ENCODE measurements at regions not wholly inside any gene's neighbourhood (a gene's known extent, or its start where the extent isn't known, plus 50 kb on each side); places are given as distances from the start of the nearest gene placed in this dataset.

GRCh38 chr1:177780096-177780700 is 189.7 kb downstream of the SEC16B start:
- WGBS (ENCODE audit: extremely low coverage, insufficient coverage, insufficient read length): no CpG with 5 or more reads among the region's 5 CpGs
- no peak overlapping the region for H2AFZ ChIP-seq (ENCODE audit: insufficient read depth, low read length, poor library complexity)

GRCh38 chr1:177779166-177779965 is 190.5 kb downstream of the SEC16B start:
- H3K36me3 ChIP-seq (ENCODE audit: control insufficient read depth in 1 of 2, insufficient read depth in 2 of 2, low read length in 2 of 2): no peaks in the 10 kb centered on the region
- no peaks in the 10 kb centered on the region for H3K27me3 ChIP-seq (ENCODE audit: insufficient read depth, low read length)
- H3K9me3 ChIP-seq (ENCODE audit: insufficient read depth, low read depth, low read length): peaks cover 1% of the 10 kb centered on the region
- H4K8ac ChIP-seq (ENCODE audit: low read depth, low read length): no peak overlapping the region
- no peak overlapping the region for H3K18ac ChIP-seq (ENCODE audit: low read length)
- no CpG with 5 or more reads among the region's 10 CpGs for WGBS (ENCODE audit: extremely low coverage, insufficient coverage, insufficient read length)
- DNase-seq: peak; percentile 12 to 38
- H3K4me1 ChIP-seq (ENCODE audit: control insufficient read depth in 1 of 2, insufficient read depth in 2 of 2, low read length in 2 of 2): no peaks in the 10 kb centered on the region
- no peak overlapping the region for H3K4me2 ChIP-seq (ENCODE audit: low read length)
- H3K14ac ChIP-seq (ENCODE audit: low read length): no peak overlapping the region
- H3K79me1 ChIP-seq (ENCODE audit: low read length): no peaks in the 10 kb centered on the region
- no peak overlapping the region for H3K4ac ChIP-seq (ENCODE audit: low read depth, low read length)
- no peak overlapping the region for H3K23ac ChIP-seq (ENCODE audit: low read length)
- H2BK5ac ChIP-seq (ENCODE audit: low read depth, low read length, poor library complexity): no peak overlapping the region
- H2AFZ ChIP-seq (ENCODE audit: insufficient read depth, low read length, poor library complexity): no peak overlapping the region
- no peak overlapping the region for H3K27ac ChIP-seq (ENCODE audit: low read depth, low read length)
- no peak overlapping the region for H3K9ac ChIP-seq (ENCODE audit: low read length)
- H2BK12ac ChIP-seq (ENCODE audit: low read length): no peak overlapping the region
- no peak overlapping the region for H3K4me3 ChIP-seq (ENCODE audit: low read depth, low read length)
- no peak overlapping the region for H2BK120ac ChIP-seq (ENCODE audit: insufficient read depth, low read length, poor library complexity)
- no peak overlapping the region for H4K12ac ChIP-seq (ENCODE audit: low read depth, low read length)
- no peak overlapping the region for H4K91ac ChIP-seq (ENCODE audit: low read depth, low read length)
- no peaks in the 10 kb centered on the region for H3K79me2 ChIP-seq (ENCODE audit: control insufficient read depth, insufficient read depth, low read length, poor library complexity)
- no peak overlapping the region for H2AK5ac ChIP-seq (ENCODE audit: low read length)

More at GRCh38 chr1:177780096-177780700, 189.7 kb downstream of the SEC16B start:
- Histone ChIP-seq H3K4me3 (ENCODE audit: low read depth, low read length) (no peak overlapping the region), H3K79me1 (ENCODE audit: low read length) (no peaks in the 10 kb centered on the region), H3K4me1 (ENCODE audit: control insufficient read depth in 1 of 2, insufficient read depth in 2 of 2, low read length in 2 of 2) (no peaks in the 10 kb centered on the region), H3K9ac (ENCODE audit: low read length) (no peak overlapping the region), H3K27ac (ENCODE audit: low read depth, low read length) (no peak overlapping the region), H3K4me2 (ENCODE audit: low read length) (no peak overlapping the region), H3K14ac (ENCODE audit: low read length) (no peak overlapping the region), H3K36me3 (ENCODE audit: control insufficient read depth in 1 of 2, insufficient read depth in 2 of 2, low read length in 2 of 2) (no peaks in the 10 kb centered on the region), H2AK5ac (ENCODE audit: low read length) (no peak overlapping the region), H2BK5ac (ENCODE audit: low read depth, low read length, poor library complexity) (no peak overlapping the region), H3K79me2 (ENCODE audit: control insufficient read depth, insufficient read depth, low read length, poor library complexity) (no peaks in the 10 kb centered on the region), H4K12ac (ENCODE audit: low read depth, low read length) (no peak overlapping the region), H2BK12ac (ENCODE audit: low read length) (no peak overlapping the region), H2BK120ac (ENCODE audit: insufficient read depth, low read length, poor library complexity) (no peak overlapping the region), H3K27me3 (ENCODE audit: insufficient read depth, low read length) (no peaks in the 10 kb centered on the region), H3K9me3 (ENCODE audit: insufficient read depth, low read depth, low read length) (peaks cover 1% of the 10 kb centered on the region), H4K8ac (ENCODE audit: low read depth, low read length) (no peak overlapping the region), H3K18ac (ENCODE audit: low read length) (no peak overlapping the region), H3K23ac (ENCODE audit: low read length) (no peak overlapping the region), H4K91ac (ENCODE audit: low read depth, low read length) (no peak overlapping the region), H3K4ac (ENCODE audit: low read depth, low read length) (no peak overlapping the region)
- DNase-seq: peak; percentile 54 to 84

- Histone ChIP-seq H3K18ac (ENCODE audit: low read length) (no peak overlapping the region), H3K36me3 (ENCODE audit: control insufficient read depth in 1 of 2, insufficient read depth in 2 of 2, low read length in 2 of 2) (no peaks in the 10 kb centered on the region), H3K4me2 (ENCODE audit: low read length) (no peak overlapping the region), H4K91ac (ENCODE audit: low read depth, low read length) (no peak overlapping the region), H2BK5ac (ENCODE audit: low read depth, low read length, poor library complexity) (no peak overlapping the region), H3K4ac (ENCODE audit: low read depth, low read length) (no peak overlapping the region), H3K79me2 (ENCODE audit: control insufficient read depth, insufficient read depth, low read length, poor library complexity) (no peaks in the 10 kb centered on the region), H3K4me3 (ENCODE audit: low read depth, low read length) (no peak overlapping the region), H3K79me1 (ENCODE audit: low read length) (no peaks in the 10 kb centered on the region), H3K4me1 (ENCODE audit: control insufficient read depth in 1 of 2, insufficient read depth in 2 of 2, low read length in 2 of 2) (no peaks in the 10 kb centered on the region), H3K9me3 (ENCODE audit: insufficient read depth, low read depth, low read length) (peaks cover 4% of the 10 kb centered on the region), H2AK5ac (ENCODE audit: low read length) (no peak overlapping the region), H3K14ac (ENCODE audit: low read length) (no peak overlapping the region), H4K12ac (ENCODE audit: low read depth, low read length) (no peak overlapping the region), H3K23ac (ENCODE audit: low read length) (no peak overlapping the region), H3K27ac (ENCODE audit: low read depth, low read length) (no peak overlapping the region), H3K9ac (ENCODE audit: low read length) (no peak overlapping the region), H4K8ac (ENCODE audit: low read depth, low read length) (no peak overlapping the region), H3K27me3 (ENCODE audit: insufficient read depth, low read length) (no peaks in the 10 kb centered on the region), H2BK120ac (ENCODE audit: insufficient read depth, low read length, poor library complexity) (no peak overlapping the region), H2AFZ (ENCODE audit: insufficient read depth, low read length, poor library complexity) (no peak overlapping the region), H2BK12ac (ENCODE audit: low read length) (no peak overlapping the region)
- WGBS (ENCODE audit: extremely low coverage, insufficient coverage, insufficient read length): no CpG with 5 or more reads among the region's 4 CpGs
- no peak for DNase-seq
Observed at GRCh38 chr1:177775924-177776323, 193.9 kb downstream of the SEC16B start.

GRCh38 chr1:177772386-177772960 is 197.4 kb downstream of the SEC16B start:
- Histone ChIP-seq H4K8ac (ENCODE audit: low read depth, low read length) (no peak overlapping the region), H2BK5ac (ENCODE audit: low read depth, low read length, poor library complexity) (no peak overlapping the region), H3K79me1 (ENCODE audit: low read length) (no peaks in the 10 kb centered on the region), H3K4me3 (ENCODE audit: low read depth, low read length) (no peak overlapping the region), H4K91ac (ENCODE audit: low read depth, low read length) (no peak overlapping the region), H2AFZ (ENCODE audit: insufficient read depth, low read length, poor library complexity) (no peak overlapping the region), H2AK5ac (ENCODE audit: low read length) (no peak overlapping the region), H3K4ac (ENCODE audit: low read depth, low read length) (no peak overlapping the region), H2BK12ac (ENCODE audit: low read length) (no peak overlapping the region), H3K18ac (ENCODE audit: low read length) (no peak overlapping the region), H3K27me3 (ENCODE audit: insufficient read depth, low read length) (no peaks in the 10 kb centered on the region), H2BK120ac (ENCODE audit: insufficient read depth, low read length, poor library complexity) (no peak overlapping the region), H3K4me1 (ENCODE audit: control insufficient read depth in 1 of 2, insufficient read depth in 2 of 2, low read length in 2 of 2) (no peaks in the 10 kb centered on the region), H3K14ac (ENCODE audit: low read length) (no peak overlapping the region), H4K12ac (ENCODE audit: low read depth, low read length) (no peak overlapping the region), H3K79me2 (ENCODE audit: control insufficient read depth, insufficient read depth, low read length, poor library complexity) (no peaks in the 10 kb centered on the region), H3K9ac (ENCODE audit: low read length) (no peak overlapping the region), H3K36me3 (ENCODE audit: control insufficient read depth in 1 of 2, insufficient read depth in 2 of 2, low read length in 2 of 2) (no peaks in the 10 kb centered on the region), H3K4me2 (ENCODE audit: low read length) (no peak overlapping the region), H3K23ac (ENCODE audit: low read length) (no peak overlapping the region), H3K9me3 (ENCODE audit: insufficient read depth, low read depth, low read length) (peaks cover 4% of the 10 kb centered on the region), H3K27ac (ENCODE audit: low read depth, low read length) (no peak overlapping the region)
- no CpG with 5 or more reads among the region's 3 CpGs for WGBS (ENCODE audit: extremely low coverage, insufficient coverage, insufficient read length)
- DNase-seq: peak in 1 of 2 donors; percentile 37
